LNCAP (cell line): ENCODE measurements at regions not wholly inside any gene's neighbourhood (a gene's known extent, or its start where the extent isn't known, plus 50 kb on each side); places are given as distances from the start of the nearest gene placed in this dataset.

Experiments
- TF ChIP-seq, protein P1 (sequence below): fragments of 450-650 bp; IDR thresholded peaks from 2 replicates; pipeline ENCODE4 v1.5.1; 2017; ENCODE audit warnings: mild to moderate bottlenecking

- TF ChIP-seq, protein P1, sequence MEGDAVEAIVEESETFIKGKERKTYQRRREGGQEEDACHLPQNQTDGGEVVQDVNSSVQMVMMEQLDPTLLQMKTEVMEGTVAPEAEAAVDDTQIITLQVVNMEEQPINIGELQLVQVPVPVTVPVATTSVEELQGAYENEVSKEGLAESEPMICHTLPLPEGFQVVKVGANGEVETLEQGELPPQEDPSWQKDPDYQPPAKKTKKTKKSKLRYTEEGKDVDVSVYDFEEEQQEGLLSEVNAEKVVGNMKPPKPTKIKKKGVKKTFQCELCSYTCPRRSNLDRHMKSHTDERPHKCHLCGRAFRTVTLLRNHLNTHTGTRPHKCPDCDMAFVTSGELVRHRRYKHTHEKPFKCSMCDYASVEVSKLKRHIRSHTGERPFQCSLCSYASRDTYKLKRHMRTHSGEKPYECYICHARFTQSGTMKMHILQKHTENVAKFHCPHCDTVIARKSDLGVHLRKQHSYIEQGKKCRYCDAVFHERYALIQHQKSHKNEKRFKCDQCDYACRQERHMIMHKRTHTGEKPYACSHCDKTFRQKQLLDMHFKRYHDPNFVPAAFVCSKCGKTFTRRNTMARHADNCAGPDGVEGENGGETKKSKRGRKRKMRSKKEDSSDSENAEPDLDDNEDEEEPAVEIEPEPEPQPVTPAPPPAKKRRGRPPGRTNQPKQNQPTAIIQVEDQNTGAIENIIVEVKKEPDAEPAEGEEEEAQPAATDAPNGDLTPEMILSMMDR, result no peak
Measured at GRCh38 chr12:75856235-75856634, 175.3 kb downstream of the PHLDA1 start.

DNA sequence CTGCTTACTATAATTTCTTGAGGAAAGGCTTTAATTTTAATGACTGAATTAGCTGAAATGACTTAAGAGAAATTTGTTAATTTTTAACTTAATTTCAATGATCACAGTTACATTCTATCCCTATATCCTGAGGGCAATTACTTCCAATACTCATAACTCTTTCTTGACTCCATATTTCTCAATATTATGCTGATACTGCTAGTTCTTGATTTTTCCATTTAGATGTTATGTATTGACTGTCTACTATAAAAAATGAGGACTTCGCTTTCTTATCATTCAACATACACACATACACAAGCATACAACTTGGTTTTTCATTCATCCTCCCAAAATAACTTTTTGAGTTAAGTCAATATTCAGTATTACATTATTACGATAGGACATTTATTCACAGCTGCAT is 176.2 kb downstream of the PHLDA1 start:
- TF ChIP-seq, protein P1, result no peak

DNA sequence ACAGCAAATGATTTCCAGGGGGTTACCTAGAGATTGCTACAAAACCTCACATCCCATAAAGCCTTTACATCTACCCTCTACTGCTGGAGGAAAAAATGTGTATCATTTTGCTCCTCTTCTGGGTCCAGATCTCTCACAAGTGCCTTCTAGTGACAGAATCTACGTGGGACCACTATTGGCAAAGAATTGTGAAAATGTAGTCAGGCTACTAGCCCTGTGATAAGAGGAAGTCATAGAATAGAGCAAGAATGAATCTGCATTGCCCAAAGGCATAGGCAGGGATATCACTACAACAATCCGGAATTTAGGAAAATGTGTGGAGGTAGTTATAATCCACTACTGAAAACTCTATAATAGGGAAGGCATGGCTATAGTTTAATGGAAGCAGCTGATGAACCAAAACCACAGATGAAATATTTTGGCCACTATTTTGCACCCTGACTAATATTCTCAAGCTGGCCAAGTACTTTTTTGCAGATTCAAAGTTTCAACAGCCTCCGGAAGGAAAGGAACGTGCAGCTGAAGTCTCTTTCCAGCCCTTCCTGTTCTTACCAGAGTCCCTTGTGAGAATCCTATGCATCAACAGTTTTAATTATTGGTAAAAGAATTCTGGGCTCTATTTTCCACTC is 176.8 kb downstream of the PHLDA1 start:
- TF ChIP-seq, protein P1, result no peak

- TF ChIP-seq, protein P1, result no peak
Measured at GRCh38 chr12:75853626-75854025, 177.9 kb downstream of the PHLDA1 start.

DNA sequence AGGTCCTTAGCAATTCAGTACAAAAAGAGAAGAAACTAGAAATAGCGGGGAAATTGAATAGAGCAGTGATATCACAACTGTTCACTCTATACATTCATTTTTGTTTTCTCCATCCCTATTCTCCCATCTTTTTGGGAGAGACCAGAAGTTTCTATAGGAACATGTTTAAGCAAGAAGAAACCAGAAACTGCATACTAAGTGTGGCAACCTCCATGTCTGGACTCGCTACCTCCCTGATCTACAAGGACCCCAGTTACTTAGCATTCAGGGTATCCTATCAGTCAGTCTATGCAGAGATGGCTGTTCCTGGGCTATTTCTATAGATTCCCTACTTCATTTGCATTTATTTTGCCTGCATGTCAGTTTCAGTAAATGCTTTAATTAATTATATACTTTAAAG is 178.6 kb downstream of the PHLDA1 start:
- TF ChIP-seq, protein P1, result no peak

DNA sequence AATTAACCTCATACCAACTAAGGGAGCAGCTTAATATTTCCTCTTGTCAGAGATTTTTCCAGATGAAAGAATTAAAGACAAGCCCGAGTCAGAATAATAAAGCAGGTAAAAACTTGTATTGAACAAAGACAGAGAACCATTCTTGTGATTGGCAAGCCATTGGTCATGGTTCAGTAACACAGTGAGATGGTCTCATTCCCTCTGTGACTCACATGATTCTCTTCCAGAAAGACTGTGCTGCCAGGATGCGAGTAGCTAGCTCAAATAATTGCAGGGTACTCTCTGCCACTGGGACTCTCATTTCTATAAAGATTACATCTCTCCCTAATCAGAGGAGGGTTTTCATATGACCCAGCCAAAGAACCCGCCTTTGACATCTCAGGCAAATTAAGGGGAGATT is 179.4 kb downstream of the PHLDA1 start:
- TF ChIP-seq, protein P1, result no peak

- TF ChIP-seq, protein P1, result no peak
Measured at GRCh38 chr12:75850721-75851462, 180.7 kb downstream of the PHLDA1 start.
